ENCODE measurements at regions not wholly inside any gene's neighbourhood (a gene's known extent, or its start where the extent isn't known, plus 50 kb on each side); places are given as distances from the start of the nearest gene placed in this dataset.

GRCh38 chr13:61935710-61936109 lies 520.1 kb upstream of the PCDH20 start:
- DNase-seq: no peak
- Histone ChIP-seq H3K36me3 (no peaks in the 10 kb centered on the region), H3K27ac (no peak overlapping the region), H3K9me3 (no peaks in the 10 kb centered on the region), H3K4me3 (no peak overlapping the region), H3K4me1 (ENCODE audit: insufficient read depth) (no peaks in the 10 kb centered on the region), H3K27me3 (no peaks in the 10 kb centered on the region)
- WGBS, 3 donors: 89 to 93% (median 90%) methylated on average over 1 of the region's 1 CpG
- TF ChIP-seq POLR2A (IDR thresholded peaks at IDR 0.05) (no peak), EP300 (IDR thresholded peaks at IDR 0.05) (no peak), CTCF (IDR thresholded peaks at IDR 0.05) (no peak)
- intact Hi-C loops (cut with DNase I): no loop called here

- H3K4me3 ChIP-seq: no peak overlapping the region
- 30 to 71% (median 64%) methylated on average over 1 of the region's 1 CpG for WGBS, 3 donors
- no peaks in the 10 kb centered on the region for H3K9me3 ChIP-seq
- TF ChIP-seq POLR2A (IDR thresholded peaks at IDR 0.05) (no peak), CTCF (IDR thresholded peaks at IDR 0.05) (no peak), EP300 (IDR thresholded peaks at IDR 0.05) (no peak)
- no peak overlapping the region for H3K27ac ChIP-seq
- H3K27me3 ChIP-seq: no peaks in the 10 kb centered on the region
- intact Hi-C loops (cut with DNase I): no loop called here
- no peaks in the 10 kb centered on the region for H3K4me1 ChIP-seq (ENCODE audit: insufficient read depth)
- H3K36me3 ChIP-seq: no peaks in the 10 kb centered on the region
- no peak for DNase-seq
These were observed 512.0 kb upstream of the PCDH20 start for GRCh38 chr13:61927648-61928047.

- Histone ChIP-seq H3K4me3 (no peak overlapping the region), H3K27ac (no peak overlapping the region), H3K36me3 (no peaks in the 10 kb centered on the region), H3K4me1 (ENCODE audit: insufficient read depth) (no peaks in the 10 kb centered on the region), H3K27me3 (no peaks in the 10 kb centered on the region), H3K9me3 (no peaks in the 10 kb centered on the region)
- TF ChIP-seq POLR2A (IDR thresholded peaks at IDR 0.05): no peak
- no peak for TF ChIP-seq EP300 (IDR thresholded peaks at IDR 0.05)
- TF ChIP-seq CTCF (IDR thresholded peaks at IDR 0.05): no peak
- intact Hi-C loops (cut with DNase I): no loop called here
- DNase-seq: no peak
- WGBS, 3 donors: 81 to 90% (median 90%) methylated on average over 2 of the region's 2 CpGs
These were observed 503.2 kb upstream of the PCDH20 start for GRCh38 chr13:61918841-61919240.

GRCh38 chr13:61916483-61916882 lies 500.8 kb upstream of the PCDH20 start:
- TF ChIP-seq EP300 (IDR thresholded peaks at IDR 0.05): no peak
- TF ChIP-seq CTCF (IDR thresholded peaks at IDR 0.05): no peak
- no peak for TF ChIP-seq POLR2A (IDR thresholded peaks at IDR 0.05)
- no peak for DNase-seq
- Histone ChIP-seq H3K4me3 (no peak overlapping the region), H3K36me3 (no peaks in the 10 kb centered on the region), H3K9me3 (no peaks in the 10 kb centered on the region), H3K27me3 (no peaks in the 10 kb centered on the region), H3K4me1 (ENCODE audit: insufficient read depth) (no peaks in the 10 kb centered on the region), H3K27ac (no peak overlapping the region)
- intact Hi-C loops (cut with DNase I): no loop called here
- 83 to 89% (median 86%) methylated on average over 1 of the region's 1 CpG for WGBS, 3 donors

GRCh38 chr13:61913183-61913582 lies 497.5 kb upstream of the PCDH20 start:
- Histone ChIP-seq H3K36me3 (no peaks in the 10 kb centered on the region), H3K4me3 (no peak overlapping the region), H3K9me3 (no peaks in the 10 kb centered on the region), H3K27ac (no peak overlapping the region), H3K4me1 (ENCODE audit: insufficient read depth) (no peaks in the 10 kb centered on the region), H3K27me3 (no peaks in the 10 kb centered on the region)
- no peak for DNase-seq
- WGBS, 3 donors: 88 to 94% (median 89%) methylated on average over 1 of the region's 1 CpG
- no peak for TF ChIP-seq EP300 (IDR thresholded peaks at IDR 0.05)
- TF ChIP-seq POLR2A (IDR thresholded peaks at IDR 0.05): no peak
- TF ChIP-seq CTCF (IDR thresholded peaks at IDR 0.05): no peak
- intact Hi-C loops (cut with DNase I): no loop called here

Data from ovary (tissue), 7 donors.